Peyer's patch (tissue), 4 donors: ENCODE measurements at regions not wholly inside any gene's neighbourhood (a gene's known extent, or its start where the extent isn't known, plus 50 kb on each side); places are given as distances from the start of the nearest gene placed in this dataset.

Experiments used
- CTCF ChIP-seq, 6 experiments: fragments of 450-650 bp in 4 of 6; fragments of 200-600 bp in 2 of 6; sonication (generic) in 1 of 6; IDR thresholded peaks; one replicate each; pipeline ENCODE4 v1.5.1; 2017 to 2019; ENCODE audit warnings: antibody characterized with exemption in 6 of 6, mild to moderate bottlenecking in 3 of 6, moderate library complexity in 1 of 6
- POLR2A ChIP-seq, 2 donors: fragments of 450-650 bp; IDR thresholded peaks; one replicate each; pipeline ENCODE4 v1.5.1; 2017; ENCODE audit warnings: antibody characterized with exemption in 2 of 2, mild to moderate bottlenecking in 2 of 2, moderate library complexity in 2 of 2

GRCh38 chr2:19272039-19272438 is 86.4 kb downstream of the OSR1 start:
- TF ChIP-seq CTCF (IDR thresholded peaks at IDR 0.05) = no peak
- no peak for TF ChIP-seq POLR2A (IDR thresholded peaks at IDR 0.05)
